GM12872 (cell line): ENCODE measurements at regions not wholly inside any gene's neighbourhood (a gene's known extent, or its start where the extent isn't known, plus 50 kb on each side); places are given as distances from the start of the nearest gene placed in this dataset.

Source experiments
- CTCF ChIP-seq: IDR thresholded peaks from 3 replicates; pipeline ENCODE4 v1.5.1; 2011; ENCODE audit warnings: low read depth, mild to moderate bottlenecking, low read length, moderate library complexity; ENCODE audit not compliant: insufficient read depth

DNA sequence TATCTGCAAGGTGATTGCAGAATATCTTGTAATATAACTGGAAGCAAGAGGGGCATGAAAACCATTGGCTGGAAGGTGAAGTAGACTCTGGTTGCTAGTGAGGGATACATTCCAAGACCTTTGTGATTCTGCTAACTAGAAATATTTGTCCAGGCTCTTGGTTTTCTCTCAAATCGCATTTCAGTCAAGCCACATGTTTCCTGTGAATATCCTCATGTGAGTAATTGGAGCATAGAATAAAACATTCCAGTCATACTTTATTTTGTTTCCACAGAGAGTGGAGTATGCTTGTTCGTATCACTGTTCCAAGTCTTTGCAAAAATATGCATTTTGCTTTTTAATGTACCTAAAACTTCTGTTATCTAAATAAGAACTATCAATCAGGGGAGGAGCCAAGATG is 850.0 kb downstream of the EPHA3 start:
- no peak for TF ChIP-seq CTCF

- TF ChIP-seq CTCF: no peak
Observed at GRCh38 chr3:89964347-89964746, 856.9 kb downstream of the EPHA3 start.

- no peak for TF ChIP-seq CTCF
Observed at GRCh38 chr3:89966877-89967665, 859.6 kb downstream of the EPHA3 start.

DNA sequence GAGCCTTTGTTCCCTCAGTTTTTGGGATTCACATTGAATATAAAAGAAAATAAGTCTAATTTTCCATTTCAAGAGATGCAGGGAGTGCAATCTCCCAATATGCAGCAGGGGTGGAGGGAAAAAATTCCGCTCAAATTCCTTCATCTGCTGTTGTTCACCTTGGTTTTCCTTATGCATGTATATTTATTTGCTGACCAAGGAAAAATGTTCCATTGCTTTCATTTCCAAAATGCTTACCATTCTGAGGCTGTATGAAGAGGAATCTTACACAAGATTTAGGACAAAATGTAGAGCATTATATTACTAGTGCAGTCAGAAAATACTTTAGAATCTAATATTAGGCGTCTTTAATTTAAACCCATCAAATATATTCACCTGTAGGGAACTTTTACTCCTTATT is 863.9 kb downstream of the EPHA3 start:
- no peak for TF ChIP-seq CTCF

DNA sequence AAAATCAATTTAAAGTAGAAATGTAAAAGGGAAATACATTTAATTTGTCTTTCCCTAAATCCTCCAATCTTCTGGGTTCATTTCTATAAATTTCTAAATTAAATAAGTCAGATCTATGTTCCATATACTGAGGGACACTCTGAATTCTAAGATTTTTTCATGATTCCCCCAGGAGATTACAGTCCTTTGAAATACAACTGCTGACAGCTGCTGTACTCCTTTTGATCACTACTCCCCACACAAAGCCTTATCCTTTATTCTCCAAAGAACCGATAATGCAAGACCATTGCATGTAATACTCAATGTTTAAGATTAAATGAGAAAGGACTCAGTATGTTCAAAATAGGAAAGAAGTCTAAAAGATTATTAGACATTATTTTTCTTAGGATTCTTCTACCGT is 865.7 kb downstream of the EPHA3 start:
- no peak for TF ChIP-seq CTCF

GRCh38 chr3:89974903-89975519 is 867.6 kb downstream of the EPHA3 start:
- TF ChIP-seq CTCF: no peak

- TF ChIP-seq CTCF: no peak
Observed at GRCh38 chr3:89983449-89983848, 876.0 kb downstream of the EPHA3 start.
